ENCODE measurements at regions not wholly inside any gene's neighbourhood (a gene's known extent, or its start where the extent isn't known, plus 50 kb on each side); places are given as distances from the start of the nearest gene placed in this dataset.

- DNase-seq = no peak
Measured at GRCh38 chr12:132406493-132407450, 77.4 kb upstream of the GALNT9 start.

GRCh38 chr12:132405742-132406251, 76.4 kb upstream of the GALNT9 start:
- no peak for DNase-seq

GRCh38 chr12:132404951-132405741, 75.8 kb upstream of the GALNT9 start:
- DNase-seq = no peak

- DNase-seq = no peak
Measured at GRCh38 chr12:132404435-132404855, 75.1 kb upstream of the GALNT9 start.

- DNase-seq = no peak
Measured at GRCh38 chr12:132403636-132404434, 74.4 kb upstream of the GALNT9 start.

GRCh38 chr12:132402831-132403416, 73.5 kb upstream of the GALNT9 start:
- no peak for DNase-seq

GRCh38 chr12:132401982-132402381, 72.6 kb upstream of the GALNT9 start:
- no peak for DNase-seq

GRCh38 chr12:132400011-132400641, 70.7 kb upstream of the GALNT9 start:
- no peak for DNase-seq

GRCh38 chr12:132399092-132400010, 70.0 kb upstream of the GALNT9 start:
- DNase-seq = no peak

- no peak for DNase-seq
Measured at GRCh38 chr12:132398386-132398991, 69.1 kb upstream of the GALNT9 start.

- DNase-seq = no peak
Measured at GRCh38 chr12:132397934-132398385, 68.6 kb upstream of the GALNT9 start.

GRCh38 chr12:132397152-132397933, 68.0 kb upstream of the GALNT9 start:
- no peak for DNase-seq

GRCh38 chr12:132396657-132397056, 67.3 kb upstream of the GALNT9 start:
- DNase-seq = no peak

GRCh38 chr12:132395908-132396305, 66.5 kb upstream of the GALNT9 start:
- DNase-seq = no peak

GRCh38 chr12:132395192-132395907, 66.0 kb upstream of the GALNT9 start:
- DNase-seq = no peak

- DNase-seq = no peak
Measured at GRCh38 chr12:132393991-132394949, 64.9 kb upstream of the GALNT9 start.

- no peak for DNase-seq
Measured at GRCh38 chr12:132393245-132393795, 63.9 kb upstream of the GALNT9 start.
